DMS53 treated with DMSO at 0.1 percent for 48 hours (cell line): ENCODE measurements at regions not wholly inside any gene's neighbourhood (a gene's known extent, or its start where the extent isn't known, plus 50 kb on each side); places are given as distances from the start of the nearest gene placed in this dataset.
A peak's percentile ranks its signal among the peaks of the same experiment; 100 is the strongest.

Experiments
- DNase-seq: peaks from one replicate; lab custom pipeline; 2025; ENCODE audit not compliant: unreplicated experiment; lab: John Stamatoyannopoulos, UW

DNA sequence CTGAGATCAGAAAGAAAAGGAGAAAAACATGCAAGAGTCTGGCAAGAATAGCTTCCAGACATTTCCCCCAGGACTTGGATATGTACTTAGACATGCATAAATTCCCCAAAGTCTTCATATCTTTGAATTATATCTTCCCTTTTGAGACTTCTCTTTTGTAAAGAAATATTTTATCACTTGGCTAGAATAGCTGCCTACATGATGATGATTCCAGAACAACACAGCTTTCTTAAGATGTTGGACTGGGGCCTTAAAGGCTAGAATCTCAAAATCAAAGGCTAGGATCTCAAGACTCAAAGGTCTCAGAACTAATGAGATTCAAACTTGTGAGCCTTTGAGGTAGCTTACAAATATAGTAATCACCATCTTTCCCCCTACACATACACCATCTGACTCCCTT is 842.3 kb downstream of the BCL11A start:
- no peak for DNase-seq

DNA sequence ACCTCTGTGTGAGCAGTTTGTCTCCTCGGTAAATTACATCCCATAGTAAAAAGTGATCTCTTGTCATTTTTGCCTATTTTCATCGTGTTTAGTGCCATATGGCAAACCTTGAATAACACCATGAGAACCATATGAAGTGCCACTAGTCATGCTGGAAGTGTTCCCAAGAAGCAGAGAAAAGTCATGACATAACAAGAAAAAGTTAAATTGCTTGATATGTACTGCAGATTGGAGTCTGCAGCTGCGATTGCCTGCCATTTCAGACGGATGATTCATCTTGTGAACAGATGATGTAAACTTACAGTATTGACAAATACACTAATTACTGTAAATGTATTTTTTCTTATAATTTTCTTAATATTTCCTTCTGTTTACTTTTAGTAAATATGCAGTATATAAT is 846.7 kb downstream of the BCL11A start:
- no peak for DNase-seq

DNA sequence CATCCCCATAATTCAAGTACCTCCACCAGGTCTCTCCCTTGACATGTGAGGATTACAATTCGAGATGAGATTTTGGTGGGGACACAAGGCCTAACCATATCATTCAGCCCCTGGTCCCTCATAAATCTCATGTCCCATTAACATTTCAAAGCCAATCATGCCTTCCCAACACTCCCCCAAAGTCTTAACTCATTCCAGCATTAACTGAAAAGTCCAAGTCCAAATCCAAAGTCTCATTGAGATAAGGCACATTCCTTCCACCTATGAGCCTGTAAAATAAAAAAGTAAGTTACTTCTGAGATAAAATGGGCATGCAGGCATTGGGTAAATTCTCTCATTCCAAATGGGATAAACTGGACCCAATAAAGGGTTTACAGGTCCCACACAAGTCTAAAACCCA is 849.7 kb downstream of the BCL11A start:
- no peak for DNase-seq

DNA sequence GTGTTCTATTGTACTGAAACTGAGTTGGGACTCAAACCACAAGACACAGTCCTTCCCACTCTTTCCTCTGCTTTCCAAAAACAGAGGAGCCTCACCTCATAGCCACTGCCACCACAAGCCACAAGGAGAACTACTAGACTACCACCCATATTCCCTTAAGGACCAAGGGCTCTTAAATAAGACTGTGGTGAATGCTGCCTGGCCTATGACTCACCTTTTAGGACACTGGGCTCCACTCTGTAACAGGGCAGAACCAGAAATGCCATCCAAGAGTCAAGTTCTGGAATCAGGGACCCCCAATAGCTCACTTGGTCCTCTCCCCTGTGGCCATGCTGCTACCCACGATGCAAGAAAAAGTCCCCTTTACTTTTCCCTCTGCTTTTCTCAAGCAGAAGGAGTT is 851.4 kb downstream of the BCL11A start:
- DNase-seq: no peak

DNA sequence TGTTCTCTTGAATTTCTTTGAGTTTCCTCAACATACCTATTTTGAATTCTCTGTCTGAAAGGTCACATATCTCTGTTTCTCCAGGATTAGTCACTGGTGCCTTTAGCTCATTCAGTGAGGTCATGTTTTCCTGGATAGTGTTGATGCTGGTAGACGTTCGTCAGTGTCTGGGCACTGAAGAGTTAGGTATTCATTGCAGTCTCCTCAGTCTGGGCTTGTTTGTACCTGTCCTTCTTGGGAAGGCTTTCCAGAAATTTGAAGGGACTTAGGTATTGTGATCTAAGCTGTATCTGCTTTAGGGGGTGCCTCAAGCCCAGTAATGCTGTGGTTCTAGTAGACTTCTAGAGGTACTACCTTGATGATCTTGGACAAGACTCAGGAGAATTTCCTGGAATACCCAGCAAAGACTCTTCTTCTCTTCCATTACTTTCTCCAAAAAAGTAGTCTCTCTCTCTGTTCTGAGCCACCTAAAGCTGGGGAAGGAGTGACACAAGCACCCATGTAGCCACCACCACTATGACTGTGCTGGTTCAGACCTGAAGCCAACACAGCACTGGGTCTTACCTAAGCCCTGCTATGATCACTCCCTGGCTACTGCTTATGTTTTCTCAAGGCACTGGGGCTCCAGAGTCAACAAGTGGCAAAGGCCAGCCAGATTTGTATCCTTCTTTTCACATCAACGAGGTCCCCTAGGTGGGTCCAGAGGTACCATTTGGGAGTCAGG is 852.0 kb downstream of the BCL11A start:
- no peak for DNase-seq

DNA sequence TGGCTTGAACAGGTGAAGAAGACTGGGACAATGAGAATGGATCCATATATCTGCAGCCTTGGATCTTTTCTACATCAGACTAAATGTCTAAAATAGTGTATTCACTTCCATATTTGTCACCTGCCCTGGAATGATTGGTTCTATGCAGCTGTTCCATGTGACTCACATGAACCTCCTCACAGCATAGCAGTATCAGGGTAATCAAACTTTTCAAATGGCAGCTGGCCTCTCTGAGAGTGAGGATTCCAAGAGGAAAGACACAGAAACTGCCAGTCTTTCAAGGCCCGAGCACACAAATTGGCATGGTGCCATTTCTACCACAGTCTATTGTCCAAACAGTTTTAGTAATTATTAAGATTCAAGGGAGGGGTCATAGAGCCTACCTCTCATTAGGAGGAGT is 859.3 kb downstream of the BCL11A start:
- no peak for DNase-seq

DNA sequence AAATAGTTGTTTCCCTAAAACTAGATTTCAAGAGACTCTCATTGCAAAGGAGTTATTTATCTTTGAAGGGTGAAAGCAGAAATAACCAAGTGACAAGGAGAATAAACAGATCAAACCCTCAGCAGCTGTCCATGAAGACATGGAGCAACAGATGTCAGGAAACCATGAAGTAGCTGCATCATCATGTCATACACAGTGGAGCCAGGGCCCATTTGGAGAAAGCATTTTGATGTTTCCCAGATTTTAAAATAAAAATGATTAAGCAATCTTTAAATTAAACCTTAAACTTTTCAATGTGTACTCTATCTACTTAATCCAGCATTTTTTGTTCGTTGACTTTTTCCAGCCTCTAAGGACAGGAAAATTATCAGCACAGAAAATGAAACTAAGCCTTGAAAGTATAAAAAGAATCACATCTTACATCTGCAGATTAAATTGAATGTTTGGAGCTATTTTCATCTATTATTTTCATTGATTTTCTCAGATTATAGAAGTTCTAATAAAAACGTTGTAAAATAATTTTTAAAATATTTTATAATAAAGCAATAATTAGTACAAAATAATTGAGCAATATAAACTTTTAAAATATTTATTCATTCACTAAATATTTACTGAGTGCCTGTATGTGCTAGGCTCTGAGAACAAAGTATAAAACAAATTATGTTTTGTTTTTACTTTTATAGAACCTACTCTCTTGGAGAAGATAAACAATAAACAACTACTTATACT is 860.1 kb downstream of the BCL11A start:
- DNase-seq: no peak

DNA sequence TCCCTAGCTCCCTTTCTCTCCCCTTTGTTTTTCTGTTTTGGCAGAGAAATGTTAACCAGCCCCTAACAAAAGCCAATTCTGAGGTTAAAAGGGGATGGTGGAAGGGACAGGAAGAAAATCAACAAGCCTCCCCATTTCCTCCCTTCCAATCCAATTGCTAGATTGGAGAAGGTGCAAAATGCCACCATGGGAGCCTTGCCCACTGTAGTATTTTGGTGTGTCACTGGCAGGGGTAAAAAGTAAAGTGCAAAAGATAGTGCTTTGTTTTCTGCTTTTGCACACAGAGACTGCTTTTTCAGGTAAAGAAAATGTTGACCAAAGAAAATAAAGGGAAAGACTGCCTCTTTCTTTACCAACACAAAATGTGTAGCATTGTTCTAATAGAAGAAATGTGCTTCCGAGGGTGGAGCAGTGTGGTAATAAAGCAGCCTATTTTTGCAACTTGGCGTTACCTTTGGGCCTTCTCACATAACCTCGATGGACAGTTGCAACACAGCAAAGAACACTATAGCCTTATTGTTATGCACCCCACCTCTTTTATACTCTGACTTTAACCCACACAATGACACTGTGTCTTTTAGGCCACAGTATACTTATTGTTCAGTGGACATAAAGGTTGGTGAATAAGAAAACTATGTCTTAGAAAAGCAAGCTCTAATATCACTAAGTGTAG is 861.8 kb downstream of the BCL11A start:
- DNase-seq: no peak

DNA sequence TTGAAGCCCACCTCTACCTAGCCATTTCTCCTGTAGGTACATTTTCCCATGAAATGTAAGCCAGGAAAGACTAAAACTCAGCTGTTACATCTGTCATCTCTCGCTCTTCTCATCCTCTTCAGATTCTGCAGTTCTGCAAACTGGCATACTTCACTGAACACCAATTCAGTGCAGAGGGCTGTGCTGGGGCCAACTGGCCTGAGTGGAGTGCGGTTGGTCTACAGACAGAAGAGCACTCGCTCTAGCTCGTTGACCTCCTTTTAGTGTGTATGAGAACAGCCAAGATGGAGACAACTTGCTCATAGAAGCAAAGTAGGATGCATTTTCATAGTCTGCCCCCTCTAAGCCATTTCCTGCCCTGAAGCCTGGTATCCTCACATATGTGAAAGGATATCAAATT is 862.6 kb downstream of the BCL11A start:
- DNase-seq: peak; percentile 6

DNA sequence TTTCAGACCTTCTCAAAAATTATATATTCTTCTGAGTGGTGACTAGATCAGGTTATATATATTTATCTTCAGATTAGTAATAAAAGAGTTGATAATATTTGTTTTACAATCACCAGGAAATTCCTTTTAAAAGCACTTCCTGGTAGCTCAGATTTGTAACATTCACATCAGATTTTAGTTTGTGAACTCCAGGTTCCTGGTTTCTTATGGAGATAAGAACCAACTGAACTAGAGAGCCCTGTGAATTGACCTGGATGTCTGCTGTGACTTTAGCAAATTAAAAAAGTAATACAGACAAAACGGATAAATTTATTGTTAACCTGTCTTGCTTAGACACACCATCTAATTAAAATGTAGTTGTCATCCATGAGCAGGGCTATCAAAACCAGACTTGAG is 868.7 kb downstream of the BCL11A start:
- peak; percentile 50 for DNase-seq

DNA sequence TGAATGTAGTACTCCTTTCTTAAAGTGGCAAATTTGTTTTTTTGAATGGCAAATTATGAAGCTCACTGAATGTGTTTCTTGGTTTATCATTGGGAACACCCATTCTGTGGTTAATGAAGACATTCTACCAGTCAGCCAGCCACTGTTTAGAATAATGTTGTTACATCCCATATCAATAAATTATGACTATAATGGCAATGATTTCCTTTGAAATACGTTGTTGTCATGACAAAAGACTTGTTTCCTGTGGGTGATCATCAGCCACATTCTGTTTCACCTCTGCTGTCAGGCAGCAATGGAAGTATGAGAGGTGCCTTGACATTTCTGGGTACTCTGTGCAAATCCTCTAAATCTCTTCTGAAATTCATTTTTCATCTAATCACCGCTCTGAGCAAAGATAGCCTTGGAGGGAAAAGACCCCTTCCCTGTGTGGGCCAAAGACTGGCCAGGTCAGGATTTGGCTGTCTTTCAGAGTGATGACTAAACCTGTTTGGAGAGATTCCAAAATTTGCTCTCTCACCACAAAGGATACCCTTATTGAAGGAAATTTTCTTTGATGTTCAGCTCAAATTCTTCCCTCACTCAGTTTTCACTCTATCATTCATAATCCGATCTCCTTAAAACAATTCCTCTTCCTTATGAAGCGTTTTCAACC is 869.2 kb downstream of the BCL11A start:
- peak; percentile 61 for DNase-seq

DNA sequence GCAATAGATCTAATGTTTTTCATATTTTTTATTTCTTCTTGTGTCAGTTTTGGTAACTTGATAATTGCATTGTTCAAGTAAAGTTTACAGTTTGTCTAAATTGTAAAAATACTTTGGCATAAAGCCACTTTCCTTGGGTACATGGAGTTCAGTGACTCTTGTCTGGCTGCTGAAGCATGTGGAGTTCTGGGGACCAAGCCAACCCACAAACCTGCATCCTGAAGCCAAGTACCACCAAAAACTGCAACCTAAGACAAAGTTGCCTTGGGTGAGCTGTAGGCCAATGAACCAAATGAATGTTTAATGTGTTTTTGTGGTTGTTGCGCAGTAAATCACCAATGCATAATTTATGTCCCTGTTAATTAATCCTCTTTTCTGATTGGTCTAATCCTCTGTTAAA is 872.6 kb downstream of the BCL11A start:
- no peak for DNase-seq

DNA sequence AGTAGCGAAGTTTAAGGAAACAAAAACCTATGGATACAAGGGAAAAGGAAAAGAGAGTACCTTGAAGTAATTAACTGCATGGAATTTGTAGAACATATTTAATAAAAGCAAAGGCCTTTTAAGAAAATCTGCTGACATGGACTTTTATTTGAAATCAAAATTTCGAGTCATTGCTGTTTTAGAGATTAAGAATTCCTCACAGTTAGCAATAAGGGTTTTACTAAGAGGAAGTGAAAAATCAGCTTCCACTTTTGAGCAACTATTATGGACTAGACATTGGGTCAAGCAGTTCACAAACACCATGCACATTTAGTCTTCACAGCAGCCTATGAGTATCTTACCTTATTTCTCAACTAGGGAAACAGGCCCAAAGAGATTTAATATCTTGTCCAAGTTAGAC is 876.3 kb downstream of the BCL11A start:
- DNase-seq: no peak

DNA sequence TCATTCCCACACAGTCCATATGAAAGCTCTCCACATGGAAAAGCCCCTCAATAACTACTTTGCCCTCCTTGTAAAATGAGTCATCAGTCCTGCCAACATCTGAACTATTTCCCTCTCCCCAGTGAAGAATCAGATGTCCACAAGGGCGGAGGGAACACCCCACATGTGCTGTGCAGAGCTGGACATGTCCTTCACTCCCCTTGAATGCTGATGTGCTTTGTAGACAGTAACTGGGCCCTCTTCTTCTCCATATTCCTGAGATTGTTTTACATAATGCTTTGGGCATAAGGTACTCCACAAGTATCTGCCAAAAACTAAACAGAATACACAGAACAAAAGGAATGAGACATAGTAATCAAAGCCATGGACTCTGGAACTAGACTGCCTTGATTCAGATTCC is 879.4 kb downstream of the BCL11A start:
- DNase-seq: no peak

DNA sequence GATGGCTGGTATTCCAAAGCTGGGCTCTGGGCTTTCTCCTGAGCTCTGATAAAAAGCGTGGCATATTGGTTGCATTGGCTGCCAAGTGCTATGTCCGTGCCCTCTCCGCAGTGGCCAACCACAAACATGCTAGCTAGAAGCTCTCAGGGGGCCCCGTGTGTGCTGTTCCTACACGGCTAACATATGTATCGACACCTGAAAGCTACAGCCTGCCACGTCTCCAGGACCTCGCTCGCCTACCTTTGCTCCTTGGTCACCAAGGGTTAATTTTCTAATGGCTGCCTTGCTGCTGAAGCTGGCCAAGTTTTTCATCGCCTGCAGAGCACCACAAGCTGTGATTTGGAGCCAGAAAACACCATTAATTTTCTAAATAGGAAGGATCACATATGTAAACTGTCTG is 888.4 kb downstream of the BCL11A start:
- DNase-seq: no peak

DNA sequence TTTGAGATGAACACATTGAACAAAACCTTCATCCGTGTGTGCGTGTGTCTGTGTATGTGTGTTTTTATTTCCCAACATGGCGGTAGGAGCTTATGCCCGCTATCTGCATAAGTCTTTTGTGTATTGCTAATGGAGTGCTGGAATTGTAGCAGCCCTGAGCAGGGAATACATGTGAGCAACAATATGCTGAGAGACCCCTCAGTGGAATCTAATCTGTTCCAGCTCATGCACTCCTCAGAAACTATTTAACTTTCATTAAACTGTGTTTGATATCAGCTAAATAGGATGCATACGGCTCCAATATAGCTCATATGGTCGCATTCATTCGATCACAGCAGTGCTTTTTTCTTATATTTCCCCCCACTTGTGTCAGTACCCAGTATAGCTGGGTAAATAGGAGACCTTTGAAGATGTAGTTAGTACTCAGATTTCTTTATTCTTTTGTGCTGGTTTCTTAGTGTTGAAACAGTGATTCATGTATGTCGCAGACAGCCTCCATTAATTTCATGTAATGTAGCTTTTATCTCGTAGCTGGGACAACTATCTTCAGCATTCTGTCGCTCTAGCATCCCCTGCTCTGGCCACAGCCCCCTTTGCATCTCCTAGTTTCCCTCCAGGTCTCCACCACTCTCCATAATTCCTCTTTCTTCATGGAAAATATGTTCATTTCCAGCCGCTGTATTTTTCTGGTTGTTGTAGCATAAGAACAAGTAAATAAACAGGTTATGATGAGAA is 891.2 kb downstream of the BCL11A start:
- DNase-seq: no peak

DNA sequence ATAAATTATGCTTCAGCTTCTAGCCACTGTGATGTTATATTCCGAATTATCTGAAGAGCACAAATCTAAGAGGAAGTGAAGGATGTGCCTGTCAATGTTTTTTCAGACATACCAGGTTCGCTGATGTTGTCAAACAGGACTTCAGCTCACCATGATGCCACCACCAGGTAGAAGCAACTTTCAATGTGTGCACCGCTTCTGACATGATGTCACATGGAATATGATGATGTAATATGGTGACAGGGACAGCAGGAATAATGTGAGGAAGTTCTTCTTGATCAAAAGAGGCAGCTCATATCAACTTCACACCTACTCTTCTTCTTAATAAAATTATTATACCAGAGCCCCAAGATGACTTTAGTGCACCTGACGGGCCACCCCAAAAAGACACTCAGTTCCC is 893.2 kb downstream of the BCL11A start:
- DNase-seq: no peak

DNA sequence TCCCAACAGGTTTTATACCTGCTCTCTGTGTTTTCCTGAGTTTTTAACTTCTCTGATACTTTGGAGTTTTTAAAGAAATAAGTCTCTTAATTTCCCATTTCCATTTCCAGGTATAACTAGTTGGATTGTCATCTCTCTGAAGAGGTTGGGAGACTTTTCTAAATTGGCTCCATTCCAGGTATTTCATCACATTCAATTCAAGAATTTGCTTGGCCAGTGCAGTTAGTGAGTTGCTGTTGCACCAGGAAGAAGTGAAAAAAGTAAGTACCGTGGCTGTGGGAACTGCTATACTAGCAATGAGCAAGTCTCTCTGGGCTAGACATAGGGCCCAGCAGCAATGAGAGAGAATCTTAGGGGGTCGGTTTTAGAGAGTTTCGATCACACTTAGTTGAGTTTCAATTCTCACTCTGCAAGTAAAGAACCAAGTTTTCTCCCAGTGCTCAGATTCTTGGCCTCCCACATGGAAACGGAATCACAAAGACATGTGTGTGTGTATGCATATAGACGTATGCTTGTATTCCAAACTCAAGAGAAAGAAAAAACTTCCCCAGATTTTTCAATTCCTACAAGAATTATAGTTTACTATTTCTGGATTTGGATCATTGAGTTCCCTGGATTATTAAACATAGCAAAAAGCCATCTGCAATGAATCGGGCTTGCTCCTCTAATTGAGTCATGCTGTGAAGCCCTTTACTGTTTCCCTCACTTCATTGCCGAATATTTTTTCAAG is 894.4 kb downstream of the BCL11A start:
- DNase-seq: no peak

DNA sequence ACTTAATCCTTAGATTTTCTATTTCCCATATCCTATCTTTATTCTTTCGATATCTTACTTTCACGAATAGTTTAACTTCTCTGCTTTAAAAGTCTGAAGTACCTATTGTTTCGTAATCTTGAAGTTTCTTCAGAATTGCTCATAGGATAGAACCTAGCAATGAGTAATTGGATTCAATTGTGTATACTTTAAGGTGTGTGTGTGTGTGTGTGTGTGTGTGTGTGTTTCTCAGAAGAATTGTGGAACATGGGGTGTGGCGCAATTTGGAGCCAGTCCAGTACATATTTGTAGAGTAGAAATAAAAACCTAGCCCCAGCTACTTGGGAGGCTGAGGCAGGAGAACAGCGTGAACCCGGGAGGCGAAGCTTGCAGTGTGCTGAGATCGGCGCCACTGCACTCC is 897.6 kb downstream of the BCL11A start:
- no peak for DNase-seq

DNA sequence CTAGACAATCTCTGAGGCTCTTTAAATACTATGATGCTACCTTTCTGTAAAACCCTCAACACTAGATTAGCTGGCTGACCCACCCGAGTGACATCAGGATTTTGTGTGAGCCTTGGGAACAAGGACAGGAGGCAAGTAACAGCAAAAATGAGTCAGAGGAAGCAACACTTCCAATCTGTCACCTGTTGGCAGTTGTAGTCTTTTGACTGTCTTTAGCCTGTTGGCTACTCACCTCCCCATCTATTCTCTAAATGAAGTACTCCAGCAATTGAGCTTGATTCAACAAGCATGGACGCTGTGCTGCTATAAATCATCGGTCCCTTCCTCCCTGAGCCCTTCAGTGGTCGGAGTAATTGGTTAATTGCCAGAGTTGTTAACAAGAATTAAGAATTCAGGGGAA is 898.7 kb downstream of the BCL11A start:
- no peak for DNase-seq
